NCI-H2227 treated with DMSO at 0.1 percent for 48 hours (cell line): ENCODE measurements at regions not wholly inside any gene's neighbourhood (a gene's known extent, or its start where the extent isn't known, plus 50 kb on each side); places are given as distances from the start of the nearest gene placed in this dataset.

Experiments
- DNase-seq: peaks from one replicate; lab custom pipeline; 2025; lab: John Stamatoyannopoulos, UW

GRCh38 chr13:85381082-85381481 lies 418.1 kb downstream of the SLITRK6 start:
- no peak for DNase-seq

- no peak for DNase-seq
Observed at GRCh38 chr13:85379991-85380390, 419.2 kb downstream of the SLITRK6 start.

GRCh38 chr13:85379433-85379832 lies 419.8 kb downstream of the SLITRK6 start:
- no peak for DNase-seq

GRCh38 chr13:85377783-85378182 lies 421.4 kb downstream of the SLITRK6 start:
- DNase-seq, result no peak

GRCh38 chr13:85373322-85373721 lies 425.9 kb downstream of the SLITRK6 start:
- DNase-seq, result no peak

- no peak for DNase-seq
Observed at GRCh38 chr13:85371254-85371653, 428.0 kb downstream of the SLITRK6 start.

GRCh38 chr13:85368686-85369085 lies 430.5 kb downstream of the SLITRK6 start:
- DNase-seq, result no peak

- no peak for DNase-seq
Observed at GRCh38 chr13:85367887-85368286, 431.3 kb downstream of the SLITRK6 start.

GRCh38 chr13:85366759-85367417 lies 432.3 kb downstream of the SLITRK6 start:
- DNase-seq, result no peak

GRCh38 chr13:85363504-85363903 lies 435.7 kb downstream of the SLITRK6 start:
- DNase-seq, result no peak

GRCh38 chr13:85362980-85363379 lies 436.2 kb downstream of the SLITRK6 start:
- no peak for DNase-seq

GRCh38 chr13:85347251-85347650 lies 452.0 kb downstream of the SLITRK6 start:
- DNase-seq, result no peak

GRCh38 chr13:85334187-85334586 lies 465.0 kb downstream of the SLITRK6 start:
- DNase-seq, result no peak

GRCh38 chr13:85333506-85334020 lies 465.7 kb downstream of the SLITRK6 start:
- DNase-seq, result no peak

GRCh38 chr13:85332615-85333014 lies 466.6 kb downstream of the SLITRK6 start:
- no peak for DNase-seq

- no peak for DNase-seq
Observed at GRCh38 chr13:85321734-85322133, 477.5 kb downstream of the SLITRK6 start.

- DNase-seq, result no peak
Observed at GRCh38 chr13:85317781-85318180, 481.4 kb downstream of the SLITRK6 start.

GRCh38 chr13:85316506-85317025 lies 482.7 kb downstream of the SLITRK6 start:
- peak; percentile 48 for DNase-seq

- peak; percentile 49 for DNase-seq
Observed at GRCh38 chr13:85314686-85315085, 484.5 kb downstream of the SLITRK6 start.

GRCh38 chr13:85313761-85314503 lies 485.3 kb downstream of the SLITRK6 start:
- DNase-seq, result peak; percentile 73

GRCh38 chr13:85312071-85312470 lies 487.1 kb downstream of the SLITRK6 start:
- DNase-seq, result no peak

- DNase-seq, result no peak
Observed at GRCh38 chr13:85303630-85304029, 495.6 kb downstream of the SLITRK6 start.

- DNase-seq, result no peak
Observed at GRCh38 chr13:85298387-85298924, 500.8 kb downstream of the SLITRK6 start.
